ENCODE measurements at regions not wholly inside any gene's neighbourhood (a gene's known extent, or its start where the extent isn't known, plus 50 kb on each side); places are given as distances from the start of the nearest gene placed in this dataset.

DNA sequence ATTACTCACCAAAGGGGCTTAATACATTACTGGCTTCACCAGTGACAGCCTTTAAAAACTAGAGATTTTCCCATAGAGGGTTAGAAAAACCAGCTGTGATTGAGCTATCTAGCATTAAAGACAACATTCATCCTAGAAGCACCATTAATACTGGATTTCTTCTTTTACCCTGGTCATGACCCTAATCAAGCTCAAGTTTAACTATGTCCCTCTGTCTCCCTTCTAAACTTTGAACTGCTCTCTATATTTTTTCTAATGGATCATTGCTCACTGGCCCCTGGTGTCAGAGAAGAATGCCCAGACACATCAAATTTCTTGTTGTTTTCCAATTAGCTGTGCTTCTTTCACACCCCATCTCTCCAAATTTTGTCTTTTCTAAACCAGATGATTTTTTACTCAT, 1101.3 kb downstream of the XPNPEP1 start:
- ATAC-seq (ENCODE audit: low read depth) (no peak), DNase-seq (no peak)
- Histone ChIP-seq H3K79me2 (ENCODE audit: control insufficient read depth, insufficient read depth, low read length) (no peaks in the 10 kb centered on the region), H3K27me3 (replicated peaks in 1 of 4; ENCODE audit: control extremely low read depth in 1 of 4, control insufficient read depth in 3 of 4, insufficient read depth in 4 of 4, low read length in 3 of 4) (peaks cover 0 to 4% (median 0%) of the 10 kb centered on the region in 4 experiments), H3K9me3 (ENCODE audit: control extremely low read depth in 1 of 3, control insufficient read depth in 2 of 3, insufficient read depth in 1 of 3, low read length in 2 of 3) (no peaks in the 10 kb centered on the region), H4K20me1 (ENCODE audit: control insufficient read depth, insufficient read depth, low read length, poor library complexity, severe bottlenecking) (no peaks in the 10 kb centered on the region), H3K36me3 (replicated peaks in 1 of 2; ENCODE audit: control extremely low read depth in 1 of 2, control insufficient read depth in 1 of 2, extremely low read depth in 1 of 2, insufficient read depth in 2 of 2, low read length in 1 of 2) (no peaks in the 10 kb centered on the region), H3K4me3 (ENCODE audit: control extremely low read depth in 1 of 5, extremely low read depth in 1 of 5, insufficient read depth in 1 of 5, low read depth in 2 of 5, low read length in 4 of 5) (no peak overlapping the region), H3K4me2 (replicated peaks; ENCODE audit: low read depth, low read length, poor library complexity, severe bottlenecking) (no peak overlapping the region), H3K27ac (ENCODE audit: low read length in 2 of 2) (no peak overlapping the region), H3K4me1 (ENCODE audit: control insufficient read depth in 2 of 2, insufficient read depth in 2 of 2, low read length in 2 of 2) (no peaks in the 10 kb centered on the region), H3K9ac (ENCODE audit: low read length) (no peak overlapping the region), H2AFZ (ENCODE audit: insufficient read depth, low read depth, low read length, poor library complexity, severe bottlenecking) (no peak overlapping the region)
- Mint-ChIP-seq H3K27ac (no peak overlapping the region), H3K27me3 (no peaks in the 10 kb centered on the region), H3K9me3 (ENCODE audit: insufficient read depth) (no peaks in the 10 kb centered on the region), H3K4me1 (no peaks in the 10 kb centered on the region), H3K4me3 (no peak overlapping the region)
- CTCF ChIA-PET, result no interaction called here
- intact Hi-C loops (cut with micrococcal nuclease), result no loop called here
- TF ChIP-seq, protein P1, sequence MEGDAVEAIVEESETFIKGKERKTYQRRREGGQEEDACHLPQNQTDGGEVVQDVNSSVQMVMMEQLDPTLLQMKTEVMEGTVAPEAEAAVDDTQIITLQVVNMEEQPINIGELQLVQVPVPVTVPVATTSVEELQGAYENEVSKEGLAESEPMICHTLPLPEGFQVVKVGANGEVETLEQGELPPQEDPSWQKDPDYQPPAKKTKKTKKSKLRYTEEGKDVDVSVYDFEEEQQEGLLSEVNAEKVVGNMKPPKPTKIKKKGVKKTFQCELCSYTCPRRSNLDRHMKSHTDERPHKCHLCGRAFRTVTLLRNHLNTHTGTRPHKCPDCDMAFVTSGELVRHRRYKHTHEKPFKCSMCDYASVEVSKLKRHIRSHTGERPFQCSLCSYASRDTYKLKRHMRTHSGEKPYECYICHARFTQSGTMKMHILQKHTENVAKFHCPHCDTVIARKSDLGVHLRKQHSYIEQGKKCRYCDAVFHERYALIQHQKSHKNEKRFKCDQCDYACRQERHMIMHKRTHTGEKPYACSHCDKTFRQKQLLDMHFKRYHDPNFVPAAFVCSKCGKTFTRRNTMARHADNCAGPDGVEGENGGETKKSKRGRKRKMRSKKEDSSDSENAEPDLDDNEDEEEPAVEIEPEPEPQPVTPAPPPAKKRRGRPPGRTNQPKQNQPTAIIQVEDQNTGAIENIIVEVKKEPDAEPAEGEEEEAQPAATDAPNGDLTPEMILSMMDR (IDR thresholded peaks at IDR 0.05), result no peak
- TF ChIP-seq EZH2 (IDR thresholded peaks at IDR 0.05; ENCODE audit: borderline replicate concordance, insufficient read depth, low read depth, low read length, poor library complexity, severe bottlenecking), result no peak
- POLR2A ChIA-PET, result no interaction called here

DNA sequence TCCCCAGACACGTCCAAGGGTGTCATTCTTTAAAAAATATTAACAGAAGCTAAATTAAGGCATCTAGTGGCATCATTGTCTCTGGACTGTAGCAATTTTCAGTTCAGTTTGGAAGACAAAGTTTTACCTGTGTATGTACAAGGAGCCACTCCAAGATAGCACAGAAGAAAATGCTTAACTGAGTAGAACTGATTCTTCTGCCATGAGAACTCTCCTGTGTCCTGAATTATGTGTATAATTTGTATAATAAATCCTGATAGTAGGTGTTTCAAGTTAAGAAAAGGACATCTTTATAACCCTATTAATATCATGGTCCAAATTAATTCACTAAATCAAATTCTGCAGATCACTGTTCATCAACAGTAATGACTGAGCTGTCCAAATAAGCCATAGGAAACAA, 1104.0 kb downstream of the XPNPEP1 start:
- H3K79me2 ChIP-seq (ENCODE audit: control insufficient read depth, insufficient read depth, low read length), result no peaks in the 10 kb centered on the region
- H3K36me3 ChIP-seq (replicated peaks in 1 of 2; ENCODE audit: control extremely low read depth in 1 of 2, control insufficient read depth in 1 of 2, extremely low read depth in 1 of 2, insufficient read depth in 2 of 2, low read length in 1 of 2), result no peaks in the 10 kb centered on the region
- no peaks in the 10 kb centered on the region for H3K4me1 ChIP-seq (ENCODE audit: control insufficient read depth in 2 of 2, insufficient read depth in 2 of 2, low read length in 2 of 2)
- intact Hi-C loops (cut with micrococcal nuclease), result no loop called here
- Mint-ChIP-seq H3K27ac (no peak overlapping the region), H3K4me3 (no peak overlapping the region), H3K9me3 (ENCODE audit: insufficient read depth) (no peaks in the 10 kb centered on the region), H3K4me1 (peaks cover 3% of the 10 kb centered on the region), H3K27me3 (no peaks in the 10 kb centered on the region)
- TF ChIP-seq EZH2 (IDR thresholded peaks at IDR 0.05; ENCODE audit: borderline replicate concordance, insufficient read depth, low read depth, low read length, poor library complexity, severe bottlenecking), result no peak
- TF ChIP-seq, protein P1 (IDR thresholded peaks at IDR 0.05), result no peak
- ChIA-PET POLR2A (no interaction called here), CTCF (no interaction called here)
- no peaks in the 10 kb centered on the region for H4K20me1 ChIP-seq (ENCODE audit: control insufficient read depth, insufficient read depth, low read length, poor library complexity, severe bottlenecking)
- no peak overlapping the region for H3K4me2 ChIP-seq (replicated peaks; ENCODE audit: low read depth, low read length, poor library complexity, severe bottlenecking)
- H2AFZ ChIP-seq (ENCODE audit: insufficient read depth, low read depth, low read length, poor library complexity, severe bottlenecking), result no peak overlapping the region
- H3K27ac ChIP-seq (ENCODE audit: low read length in 2 of 2), result no peak overlapping the region
- H3K27me3 ChIP-seq (replicated peaks in 1 of 4; ENCODE audit: control extremely low read depth in 1 of 4, control insufficient read depth in 3 of 4, insufficient read depth in 4 of 4, low read length in 3 of 4), result no peaks in the 10 kb centered on the region
- no peaks in the 10 kb centered on the region for H3K9me3 ChIP-seq (ENCODE audit: control extremely low read depth in 1 of 3, control insufficient read depth in 2 of 3, insufficient read depth in 1 of 3, low read length in 2 of 3)
- H3K4me3 ChIP-seq (ENCODE audit: control extremely low read depth in 1 of 5, extremely low read depth in 1 of 5, insufficient read depth in 1 of 5, low read depth in 2 of 5, low read length in 4 of 5), result no peak overlapping the region
- no peak for ATAC-seq (ENCODE audit: low read depth)
- no peak overlapping the region for H3K9ac ChIP-seq (ENCODE audit: low read length)
- no CpG with 5 or more reads among the region's 1 CpG for WGBS (ENCODE audit: insufficient coverage)
- DNase-seq, result no peak

Measured in B cell (primary cell).